K562 (cell line): ENCODE measurements at regions not wholly inside any gene's neighbourhood (a gene's known extent, or its start where the extent isn't known, plus 50 kb on each side); places are given as distances from the start of the nearest gene placed in this dataset.

Experiments used
- ATAC-seq: fragments of 200-7000 bp; cut with Tn5 transposase; 3 replicates; pipeline ENCODE4 v1.9.1; 2020; ENCODE audit warnings: moderate library complexity
- BruUV-seq: library from RNA; stranded (reverse); fragments of 400-500 nt; replicated peaks from 2 replicates; lab custom pipeline; 2021; lab: Mats Ljungman, UMichigan
- CTCF ChIA-PET: fragments of 300-600 bp; formaldehyde crosslinking; extraction: SDS; loops from one replicate; lab custom pipeline; 2021; ENCODE audit warnings: low intra/inter-chr PET ratio; lab: Yijun Ruan, JAX
- POLR2A ChIA-PET: fragments of 300-600, 350-650 bp; sonication (Branson Sonifier 250); formaldehyde crosslinking; extraction: SDS; loops from one replicate; lab custom pipeline; 2021; ENCODE audit warnings: antibody characterized with exemption, inconsistent platforms; lab: Yijun Ruan, JAX
- DNase-seq, 4 experiments: peaks; one replicate each; pipeline versions ENCODE4 v3.0.0 to v3.0.0-alpha.2; 2011 to 2018; ENCODE audit warnings: low spot score in 3 of 4, mixed read lengths in 3 of 4; ENCODE audit errors: extremely low read depth in 1 of 4
- FAIRE-seq: peaks from 2 replicates; lab custom pipeline; 2011; peaks lifted over from hg19 to GRCh38; lab: Jason Lieb, UNC
- H2AFZ ChIP-seq: 2 replicates; pipeline ENCODE4 v1.6.0; 2011; ENCODE audit warnings: low read depth, low read length, control low read depth, inconsistent platforms
- H3K27ac ChIP-seq: fragments of 200-600 bp; 3 replicates; pipeline ENCODE4 v1.8.0; 2011; ENCODE audit warnings: low read depth, mild to moderate bottlenecking, control low read depth, inconsistent platforms, low read length, moderate library complexity, mixed read lengths; ENCODE audit errors: extremely low read depth
- H3K27me3 ChIP-seq, 2 experiments: fragments of 300-600 bp in 1 of 2; 2 replicates in 1 of 2; 3 replicates in 1 of 2; pipeline versions ENCODE4 v1.6.0 to v1.8.0; 2011; ENCODE audit warnings: inconsistent platforms in 2 of 2, low read length in 2 of 2, mild to moderate bottlenecking in 1 of 2, mixed read lengths in 1 of 2, moderate library complexity in 1 of 2; ENCODE audit not compliant: control insufficient read depth in 2 of 2, insufficient read depth in 2 of 2
- H3K36me3 ChIP-seq: fragments of 300-600 bp; 3 replicates; pipeline ENCODE4 v1.8.0; 2011; ENCODE audit warnings: mild to moderate bottlenecking, low read length, inconsistent platforms; ENCODE audit not compliant: control insufficient read depth, insufficient read depth
- H3K4me1 ChIP-seq, 2 experiments: fragments of 200-600 bp in 1 of 2; replicated peaks in 1 of 2; 2 replicates in 1 of 2; 3 replicates in 1 of 2; pipeline versions ENCODE4 v1.5.1 to v1.8.0; 2011; ENCODE audit warnings: inconsistent platforms in 2 of 2, low read length in 2 of 2, mild to moderate bottlenecking in 1 of 2, mixed read lengths in 1 of 2, moderate library complexity in 1 of 2; ENCODE audit not compliant: control insufficient read depth in 2 of 2, insufficient read depth in 2 of 2
- H3K4me2 ChIP-seq: 2 replicates; pipeline ENCODE4 v1.6.1; 2011; ENCODE audit warnings: low read length, control low read depth, inconsistent platforms, mixed read lengths; ENCODE audit not compliant: insufficient read depth
- H3K4me3 ChIP-seq: fragments of 200-600 bp; sonication (generic), shearing (Covaris generic); 2 replicates; pipeline ENCODE4 v1.5.1; 2016; ENCODE audit warnings: control low read depth, inconsistent platforms
- H3K79me2 ChIP-seq: fragments of 200-600 bp; 3 replicates; pipeline ENCODE4 v1.8.0; 2011; ENCODE audit warnings: low read length, inconsistent platforms; ENCODE audit not compliant: control insufficient read depth, insufficient read depth
- H3K9ac ChIP-seq, 2 experiments: 2 replicates each; pipeline versions ENCODE4 v1.6.0 to v1.6.1; 2011; ENCODE audit warnings: low read depth in 2 of 2, low read length in 2 of 2, control low read depth in 1 of 2, inconsistent platforms in 1 of 2, mild to moderate bottlenecking in 1 of 2, mixed read lengths in 1 of 2; ENCODE audit not compliant: insufficient read depth in 1 of 2
- H3K9me1 ChIP-seq: one replicate; pipeline ENCODE4 v1.6.0; 2011; ENCODE audit warnings: inconsistent platforms, mild to moderate bottlenecking, low read length, moderate library complexity; ENCODE audit not compliant: control insufficient read depth, insufficient read depth
- H3K9me3 ChIP-seq: replicated peaks from 2 replicates; pipeline ENCODE4 v1.5.1; 2011; ENCODE audit warnings: low read depth, low read length, inconsistent platforms; ENCODE audit not compliant: control insufficient read depth, insufficient read depth
- H4K20me1 ChIP-seq: replicated peaks from 2 replicates; pipeline ENCODE4 v1.6.1; 2011; ENCODE audit warnings: low read length, inconsistent platforms, mixed read lengths; ENCODE audit not compliant: control insufficient read depth, insufficient read depth
- KAT8 ChIP-seq: fragments of 450-650 bp; IDR thresholded peaks from 2 replicates; pipeline ENCODE4 v1.6.1; 2016; ENCODE audit warnings: low read depth, mild to moderate bottlenecking
- MAFK ChIP-seq: IDR thresholded peaks from 2 replicates; pipeline ENCODE4 v1.6.1; 2011; ENCODE audit warnings: low read length, improper control_type of control experiment
- RAD21 ChIP-seq, 2 experiments: fragments of 250-450 bp in 1 of 2; fragments of 450-650 bp in 1 of 2; sonication (Bioruptor Pico) in 1 of 2; formaldehyde crosslinking in 1 of 2; IDR thresholded peaks in 1 of 2; conservative IDR thresholded peaks in 1 of 2; 2 replicates each; pipeline versions ENCODE4 v1.4.0 to v1.8.0; 2020 to 2022; ENCODE audit warnings: mild to moderate bottlenecking in 2 of 2, moderate library complexity in 1 of 2
- WGBS: fragments of 100-300 bp; shearing (Covaris generic); methylation state at CpG from one replicate; pipeline ENCODE4 v1.1.6; 2016; ENCODE audit warnings: low coverage, mixed read lengths; ENCODE audit not compliant: insufficient coverage; ENCODE audit errors: missing lambda C conversion rate; 5-methylcytosine and 5-hydroxymethylcytosine counted together
- in situ Hi-C: fragments of 300-500 bp; cut with MboI; formaldehyde crosslinking; loops from 4 replicates; pipeline ENCODE4 v1.15.0; 2018; ENCODE audit warnings: inconsistent platforms, mixed read lengths
- intact Hi-C: fragments of 100-400 bp; cut with micrococcal nuclease; formaldehyde crosslinking; loops from 2 replicates; pipeline ENCODE4 v1.14.2; 2022
- TF ChIP-seq, protein P1 (sequence below), 3 experiments: IDR thresholded peaks in 2 of 3; conservative IDR thresholded peaks in 1 of 3; 2 replicates each; pipeline ENCODE4 v1.5.1; 2011 to 2012; ENCODE audit warnings: low read length in 3 of 3, mild to moderate bottlenecking in 3 of 3, control low read depth in 2 of 3, improper control_type of control experiment in 1 of 3, inconsistent platforms in 1 of 3, low read depth in 1 of 3, mixed read lengths in 1 of 3, moderate library complexity in 1 of 3; ENCODE audit not compliant: insufficient read depth in 2 of 3
- TF ChIP-seq, protein P2 (sequence below): fragments of 450-650 bp; formaldehyde crosslinking; IDR thresholded peaks from 2 replicates; pipeline ENCODE4 v1.4.0; 2020; ENCODE audit warnings: mild to moderate bottlenecking, moderate library complexity

DNA sequence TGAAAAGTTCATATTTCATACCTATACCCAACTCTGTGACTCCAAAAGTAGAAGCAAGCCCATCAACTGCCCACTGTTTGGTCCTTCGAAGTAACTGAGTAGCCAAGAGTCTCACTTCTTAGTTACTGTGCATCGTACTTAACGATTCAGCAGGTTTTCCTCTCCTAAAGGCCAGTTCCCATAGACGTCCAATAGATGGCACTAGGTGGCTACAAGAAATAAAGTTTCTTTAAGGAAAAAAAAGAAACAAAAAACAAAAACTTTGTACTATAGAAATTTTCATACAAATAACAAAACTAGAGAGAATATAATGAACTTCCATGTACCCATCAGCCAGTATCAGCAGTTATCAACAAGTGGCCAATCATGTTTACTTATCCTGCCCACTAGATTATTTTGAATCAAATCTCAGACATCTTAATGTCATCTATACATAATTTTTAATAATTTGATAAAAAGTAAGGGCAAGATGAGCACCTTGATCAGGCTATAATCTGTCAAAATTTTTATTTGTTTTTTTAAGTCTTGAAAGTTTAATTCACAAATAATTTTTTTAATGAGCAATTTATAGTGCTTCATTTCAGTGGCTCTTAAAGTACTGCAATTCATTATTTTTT, 63.8 kb upstream of the ACP3 start:
- intact Hi-C loops (loop anchor here (1.0 to 10.0 kb wide), 3 partner anchors 90 to 391 kb away; no protein-coding TSS in a partner anchor), in situ Hi-C loops (no loop called here)
- peak in 3 of 4 experiments; percentile 11 to 54 (median 32) for DNase-seq
- peak; percentile 82 for FAIRE-seq
- peak; percentile 67; the same call in 2 of the 3 replicates for ATAC-seq
- no peak overlapping the region for H3K4me3 ChIP-seq
- ChIA-PET POLR2A (no interaction called here), CTCF (interaction anchor here (2.1 to 2.4 kb wide), 2 partner anchors 90 to 146 kb away, joined by 11 to 19 read pairs; no protein-coding TSS in a partner anchor)
- H3K27me3 ChIP-seq: no peaks in the 10 kb centered on the region
- H3K9me1 ChIP-seq: no peaks in the 10 kb centered on the region
- WGBS: 2% methylated on average over 4 of the region's 4 CpGs
- no peak overlapping the region for H3K4me2 ChIP-seq
- no peaks in the 10 kb centered on the region for H3K36me3 ChIP-seq
- H3K9ac ChIP-seq: no peak overlapping the region
- H3K4me1 ChIP-seq: no peaks in the 10 kb centered on the region
- BruUV-seq: no TSS peak
- TF ChIP-seq KAT8: no peak
- TF ChIP-seq, protein P1, sequence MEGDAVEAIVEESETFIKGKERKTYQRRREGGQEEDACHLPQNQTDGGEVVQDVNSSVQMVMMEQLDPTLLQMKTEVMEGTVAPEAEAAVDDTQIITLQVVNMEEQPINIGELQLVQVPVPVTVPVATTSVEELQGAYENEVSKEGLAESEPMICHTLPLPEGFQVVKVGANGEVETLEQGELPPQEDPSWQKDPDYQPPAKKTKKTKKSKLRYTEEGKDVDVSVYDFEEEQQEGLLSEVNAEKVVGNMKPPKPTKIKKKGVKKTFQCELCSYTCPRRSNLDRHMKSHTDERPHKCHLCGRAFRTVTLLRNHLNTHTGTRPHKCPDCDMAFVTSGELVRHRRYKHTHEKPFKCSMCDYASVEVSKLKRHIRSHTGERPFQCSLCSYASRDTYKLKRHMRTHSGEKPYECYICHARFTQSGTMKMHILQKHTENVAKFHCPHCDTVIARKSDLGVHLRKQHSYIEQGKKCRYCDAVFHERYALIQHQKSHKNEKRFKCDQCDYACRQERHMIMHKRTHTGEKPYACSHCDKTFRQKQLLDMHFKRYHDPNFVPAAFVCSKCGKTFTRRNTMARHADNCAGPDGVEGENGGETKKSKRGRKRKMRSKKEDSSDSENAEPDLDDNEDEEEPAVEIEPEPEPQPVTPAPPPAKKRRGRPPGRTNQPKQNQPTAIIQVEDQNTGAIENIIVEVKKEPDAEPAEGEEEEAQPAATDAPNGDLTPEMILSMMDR (IDR thresholded peaks at IDR 0.05 in 2 of 3, conservative IDR thresholded peaks at IDR 0.05 in 1 of 3; ENCODE audit: insufficient read depth in 2 of 3, low read depth in 1 of 3, low read length in 3 of 3): peak; percentile 50 to 67 (median 51); a peak in 5 of 6 replicates
- TF ChIP-seq MAFK: 0 out of 2 replicates have a peak, but pooled peaks have one; percentile 7
- TF ChIP-seq, protein P2, sequence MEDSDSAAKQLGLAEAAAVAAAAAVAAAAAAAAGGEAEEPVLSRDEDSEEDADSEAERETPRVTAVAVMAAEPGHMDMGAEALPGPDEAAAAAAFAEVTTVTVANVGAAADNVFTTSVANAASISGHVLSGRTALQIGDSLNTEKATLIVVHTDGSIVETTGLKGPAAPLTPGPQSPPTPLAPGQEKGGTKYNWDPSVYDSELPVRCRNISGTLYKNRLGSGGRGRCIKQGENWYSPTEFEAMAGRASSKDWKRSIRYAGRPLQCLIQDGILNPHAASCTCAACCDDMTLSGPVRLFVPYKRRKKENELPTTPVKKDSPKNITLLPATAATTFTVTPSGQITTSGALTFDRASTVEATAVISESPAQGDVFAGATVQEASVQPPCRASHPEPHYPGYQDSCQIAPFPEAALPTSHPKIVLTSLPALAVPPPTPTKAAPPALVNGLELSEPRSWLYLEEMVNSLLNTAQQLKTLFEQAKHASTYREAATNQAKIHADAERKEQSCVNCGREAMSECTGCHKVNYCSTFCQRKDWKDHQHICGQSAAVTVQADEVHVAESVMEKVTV: 0 out of 2 replicates have a peak, but pooled peaks have one; percentile 31
- peak; percentile 50 to 56 for TF ChIP-seq RAD21 (CRISPR knock-in tag; conservative IDR thresholded peaks at IDR 0.05 in 1 of 2, IDR thresholded peaks at IDR 0.05 in 1 of 2)
- no peaks in the 10 kb centered on the region for H3K9me3 ChIP-seq
- no peaks in the 10 kb centered on the region for H4K20me1 ChIP-seq
- no peak overlapping the region for H2AFZ ChIP-seq
- no peak overlapping the region for H3K27ac ChIP-seq
- H3K79me2 ChIP-seq: no peaks in the 10 kb centered on the region
